Epithelial cell of esophagus (primary cell): ENCODE measurements at regions not wholly inside any gene's neighbourhood (a gene's known extent, or its start where the extent isn't known, plus 50 kb on each side); places are given as distances from the start of the nearest gene placed in this dataset.

Experiments used
- DNase-seq: peaks from one replicate; pipeline ENCODE4 v3.0.0; 2010; ENCODE audit warnings: low read depth
- H3K4me3 ChIP-seq: 2 replicates; pipeline ENCODE4 v1.5.1; 2011; ENCODE audit warnings: mild to moderate bottlenecking, low read length, control low read depth
- CTCF ChIP-seq: IDR thresholded peaks from 2 replicates; pipeline ENCODE4 v1.5.1; 2011; ENCODE audit warnings: low read depth, mild to moderate bottlenecking, low read length, control low read depth, inconsistent platforms; ENCODE audit not compliant: insufficient read depth; ENCODE audit errors: missing control alignments

- no peak overlapping the region for H3K4me3 ChIP-seq
- DNase-seq = no peak
- TF ChIP-seq CTCF = no peak
Observed at GRCh38 chr12:4159851-4160250, 113.7 kb upstream of the CCND2 start.

GRCh38 chr12:4158306-4158705 lies 115.3 kb upstream of the CCND2 start:
- no peak for TF ChIP-seq CTCF
- no peak overlapping the region for H3K4me3 ChIP-seq
- DNase-seq = no peak

- DNase-seq = peak; percentile 57
- no peak for TF ChIP-seq CTCF
- H3K4me3 ChIP-seq = no peak overlapping the region
Observed at GRCh38 chr12:4157122-4157521, 116.4 kb upstream of the CCND2 start.

- TF ChIP-seq CTCF = no peak
- no peak for DNase-seq
- H3K4me3 ChIP-seq = no peak overlapping the region
Observed at GRCh38 chr12:4156317-4156716, 117.2 kb upstream of the CCND2 start.

- no peak overlapping the region for H3K4me3 ChIP-seq
- no peak for DNase-seq
- no peak for TF ChIP-seq CTCF
Observed at GRCh38 chr12:4154672-4155225, 118.8 kb upstream of the CCND2 start.

GRCh38 chr12:4153343-4153892 lies 120.1 kb upstream of the CCND2 start:
- no peak for TF ChIP-seq CTCF
- no peak overlapping the region for H3K4me3 ChIP-seq
- DNase-seq = no peak

- TF ChIP-seq CTCF = no peak
- no peak for DNase-seq
- H3K4me3 ChIP-seq = no peak overlapping the region
Observed at GRCh38 chr12:4152145-4152795, 121.3 kb upstream of the CCND2 start.
